NB4 (cell line): ENCODE measurements at regions not wholly inside any gene's neighbourhood (a gene's known extent, or its start where the extent isn't known, plus 50 kb on each side); places are given as distances from the start of the nearest gene placed in this dataset.

Experiments used
- MYC ChIP-seq: IDR thresholded peaks from 2 replicates; pipeline ENCODE4 v1.6.1; 2011; ENCODE audit warnings: low read depth, low read length
- POLR2A ChIP-seq: IDR thresholded peaks from 2 replicates; pipeline ENCODE4 v1.6.1; 2011; ENCODE audit warnings: mild to moderate bottlenecking; ENCODE audit not compliant: insufficient read length; ENCODE audit errors: extremely low read depth
- TF ChIP-seq, protein P1 (sequence below): IDR thresholded peaks from one replicate; pipeline ENCODE4 v1.5.1; 2012; ENCODE audit warnings: low read depth, low read length
- TF ChIP-seq, protein P2 (sequence below): IDR thresholded peaks from 2 replicates; pipeline ENCODE4 v1.6.1; 2011; ENCODE audit warnings: low read depth, low read length

DNA sequence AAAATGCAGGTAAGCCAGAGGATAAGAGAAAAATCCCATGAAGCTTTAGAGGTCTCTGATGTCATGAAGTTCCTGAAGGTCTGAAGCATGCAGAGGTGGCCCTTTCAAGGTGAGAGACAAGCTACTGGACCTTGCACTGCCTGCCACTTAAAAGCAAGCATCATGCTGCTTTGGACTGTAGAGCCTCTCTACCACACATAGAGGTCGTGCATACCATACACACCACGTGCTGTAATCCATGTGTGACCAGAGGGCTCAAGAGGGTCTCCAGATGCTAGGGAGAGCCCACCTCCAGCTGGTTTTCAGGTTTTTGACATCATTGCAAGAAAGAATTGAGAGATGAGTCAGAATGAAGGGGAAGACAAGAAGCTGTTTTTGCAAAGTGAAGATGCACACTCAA is 436.4 kb downstream of the TCERG1L start:
- TF ChIP-seq, protein P1, sequence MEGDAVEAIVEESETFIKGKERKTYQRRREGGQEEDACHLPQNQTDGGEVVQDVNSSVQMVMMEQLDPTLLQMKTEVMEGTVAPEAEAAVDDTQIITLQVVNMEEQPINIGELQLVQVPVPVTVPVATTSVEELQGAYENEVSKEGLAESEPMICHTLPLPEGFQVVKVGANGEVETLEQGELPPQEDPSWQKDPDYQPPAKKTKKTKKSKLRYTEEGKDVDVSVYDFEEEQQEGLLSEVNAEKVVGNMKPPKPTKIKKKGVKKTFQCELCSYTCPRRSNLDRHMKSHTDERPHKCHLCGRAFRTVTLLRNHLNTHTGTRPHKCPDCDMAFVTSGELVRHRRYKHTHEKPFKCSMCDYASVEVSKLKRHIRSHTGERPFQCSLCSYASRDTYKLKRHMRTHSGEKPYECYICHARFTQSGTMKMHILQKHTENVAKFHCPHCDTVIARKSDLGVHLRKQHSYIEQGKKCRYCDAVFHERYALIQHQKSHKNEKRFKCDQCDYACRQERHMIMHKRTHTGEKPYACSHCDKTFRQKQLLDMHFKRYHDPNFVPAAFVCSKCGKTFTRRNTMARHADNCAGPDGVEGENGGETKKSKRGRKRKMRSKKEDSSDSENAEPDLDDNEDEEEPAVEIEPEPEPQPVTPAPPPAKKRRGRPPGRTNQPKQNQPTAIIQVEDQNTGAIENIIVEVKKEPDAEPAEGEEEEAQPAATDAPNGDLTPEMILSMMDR, result no peak
- TF ChIP-seq POLR2A (no peak), MYC (no peak)
- TF ChIP-seq, protein P2, sequence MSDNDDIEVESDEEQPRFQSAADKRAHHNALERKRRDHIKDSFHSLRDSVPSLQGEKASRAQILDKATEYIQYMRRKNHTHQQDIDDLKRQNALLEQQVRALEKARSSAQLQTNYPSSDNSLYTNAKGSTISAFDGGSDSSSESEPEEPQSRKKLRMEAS, result 0 out of 2 replicates have a peak, but pooled peaks have one; percentile 8
